ENCODE measurements at regions not wholly inside any gene's neighbourhood (a gene's known extent, or its start where the extent isn't known, plus 50 kb on each side); places are given as distances from the start of the nearest gene placed in this dataset.

DNA sequence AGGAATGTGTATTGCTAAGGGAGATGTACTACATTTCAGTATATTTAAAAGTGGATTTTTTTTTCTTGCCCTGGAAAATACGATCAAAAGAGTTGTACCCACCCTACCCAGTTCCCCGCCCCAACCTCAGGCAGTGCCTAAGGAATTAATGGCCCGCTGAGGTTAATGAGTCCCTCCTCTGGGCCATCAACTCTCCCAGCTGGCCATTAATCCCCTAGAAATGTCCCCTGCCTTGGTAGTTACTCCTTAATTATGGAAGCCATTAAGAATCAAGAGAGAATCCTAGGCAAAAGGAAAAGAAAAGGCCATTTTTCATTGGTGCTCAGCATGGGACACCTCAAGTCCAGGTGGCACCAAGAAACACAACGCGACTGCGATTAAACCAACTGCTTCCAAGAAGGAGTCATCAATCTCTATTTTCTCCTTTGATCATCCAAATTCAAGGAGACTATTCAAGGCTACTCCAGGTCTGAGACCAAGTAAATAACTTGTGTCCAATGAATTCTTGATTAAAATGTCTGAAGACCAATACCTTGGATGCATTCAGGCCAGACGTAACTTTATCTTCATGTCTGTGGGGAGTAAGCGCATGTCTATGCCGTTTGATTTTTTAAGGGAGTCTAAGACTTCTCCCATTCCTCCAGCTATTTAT is 1962.2 kb upstream of the WWC1 start:
- no peak overlapping the region for H3K27ac ChIP-seq
- WGBS, 2 experiments (ENCODE audit: low coverage in 1 of 2, low lambda C conversion rate in 2 of 2, missing lambda C conversion rate in 2 of 2): 47 to 48% methylated on average over 9 of the region's 9 CpGs
- H3K4me3 ChIP-seq: no peak overlapping the region
- no peaks in the 10 kb centered on the region for H3K9me3 ChIP-seq (ENCODE audit: low read depth)
- TF ChIP-seq EZH2phosphoT487 (IDR thresholded peaks at IDR 0.05; ENCODE audit: insufficient read depth, low read depth): no peak
- TF ChIP-seq EZH2 (IDR thresholded peaks at IDR 0.05; ENCODE audit: insufficient read depth, poor library complexity, severe bottlenecking): no peak
- no peak overlapping the region for H3K4me2 ChIP-seq (ENCODE audit: unreplicated experiment)
- no peaks in the 10 kb centered on the region for H3K9me2 ChIP-seq (ENCODE audit: insufficient read depth)
- no peaks in the 10 kb centered on the region for H3K36me3 ChIP-seq (ENCODE audit: low read depth)
- DNase-seq: no peak
- no peak overlapping the region for H2AFZ ChIP-seq
- in situ Hi-C loops (cut with MboI): no loop called here
- no peaks in the 10 kb centered on the region for H3K4me1 ChIP-seq (ENCODE audit: insufficient read depth)
- H3F3A ChIP-seq (ENCODE audit: insufficient read depth): no peaks in the 10 kb centered on the region
- no peaks in the 10 kb centered on the region for H3K27me3 ChIP-seq (replicated peaks; ENCODE audit: insufficient read depth)
- no peaks in the 10 kb centered on the region for H3K79me2 ChIP-seq (ENCODE audit: insufficient read depth)
- no peak overlapping the region for H3K9ac ChIP-seq
- no peaks in the 10 kb centered on the region for H4K20me1 ChIP-seq (ENCODE audit: insufficient read depth)

DNA sequence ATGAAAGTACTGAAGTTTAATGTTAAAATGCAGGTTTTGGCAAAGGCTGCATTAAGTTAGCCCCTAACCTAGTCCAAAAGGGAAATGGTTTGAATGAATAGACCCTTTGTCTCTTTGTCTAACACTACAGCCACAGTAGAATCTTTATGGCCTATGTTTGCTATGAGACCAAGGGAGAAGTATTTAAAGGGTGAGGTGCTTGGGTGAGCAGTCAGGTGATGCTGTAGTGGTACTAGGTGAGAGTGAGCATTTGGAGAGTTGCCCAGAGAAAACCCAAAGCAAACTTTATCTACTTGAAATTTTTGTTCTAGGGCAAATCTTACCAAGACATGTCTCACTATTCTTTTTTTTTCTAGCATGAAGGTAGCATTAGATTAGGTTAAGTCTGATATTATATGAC is 1961.4 kb upstream of the WWC1 start:
- H3K36me3 ChIP-seq (ENCODE audit: low read depth): no peaks in the 10 kb centered on the region
- H3K9me2 ChIP-seq (ENCODE audit: insufficient read depth): no peaks in the 10 kb centered on the region
- TF ChIP-seq EZH2 (IDR thresholded peaks at IDR 0.05; ENCODE audit: insufficient read depth, poor library complexity, severe bottlenecking) (no peak), EZH2phosphoT487 (IDR thresholded peaks at IDR 0.05; ENCODE audit: insufficient read depth, low read depth) (no peak)
- H4K20me1 ChIP-seq (ENCODE audit: insufficient read depth): no peaks in the 10 kb centered on the region
- no peak overlapping the region for H3K9ac ChIP-seq
- no peaks in the 10 kb centered on the region for H3K9me3 ChIP-seq (ENCODE audit: low read depth)
- no peak for DNase-seq
- H3K4me1 ChIP-seq (ENCODE audit: insufficient read depth): no peaks in the 10 kb centered on the region
- no peaks in the 10 kb centered on the region for H3F3A ChIP-seq (ENCODE audit: insufficient read depth)
- no peak overlapping the region for H3K4me3 ChIP-seq
- H3K4me2 ChIP-seq (ENCODE audit: unreplicated experiment): no peak overlapping the region
- in situ Hi-C loops (cut with MboI): no loop called here
- no peak overlapping the region for H2AFZ ChIP-seq
- no peaks in the 10 kb centered on the region for H3K79me2 ChIP-seq (ENCODE audit: insufficient read depth)
- H3K27ac ChIP-seq: no peak overlapping the region
- H3K27me3 ChIP-seq (replicated peaks; ENCODE audit: insufficient read depth): no peaks in the 10 kb centered on the region

- 23 to 32% methylated on average over 4 of the region's 4 CpGs for WGBS, 2 experiments (ENCODE audit: low coverage in 1 of 2, low lambda C conversion rate in 2 of 2, missing lambda C conversion rate in 2 of 2)
Observed at GRCh38 chr5:166331521-166331920, 1959.9 kb upstream of the WWC1 start.

DNA sequence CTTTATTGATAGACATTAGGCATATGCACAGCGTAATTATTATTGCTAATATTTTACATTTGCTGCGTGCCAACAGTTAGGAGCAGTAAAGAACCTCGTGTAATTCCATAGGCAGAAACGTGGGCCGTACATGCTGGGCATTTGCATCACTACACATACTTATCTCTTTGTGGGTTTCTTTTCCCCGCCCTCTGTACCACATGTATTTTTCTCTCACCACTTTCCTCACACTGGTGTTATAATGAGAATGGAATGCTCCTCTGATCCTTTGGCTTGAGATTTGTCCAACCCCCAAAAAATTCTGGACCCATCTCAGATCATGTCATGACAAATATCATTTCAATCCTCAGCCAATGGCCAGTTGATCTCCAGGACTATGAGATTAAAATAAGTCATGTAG is 1952.6 kb upstream of the WWC1 start:
- H3K4me2 ChIP-seq (ENCODE audit: unreplicated experiment): no peak overlapping the region
- H2AFZ ChIP-seq: no peak overlapping the region
- no peak overlapping the region for H3K9ac ChIP-seq
- DNase-seq: no peak
- no peaks in the 10 kb centered on the region for H3K79me2 ChIP-seq (ENCODE audit: insufficient read depth)
- H3F3A ChIP-seq (ENCODE audit: insufficient read depth): no peaks in the 10 kb centered on the region
- H3K36me3 ChIP-seq (ENCODE audit: low read depth): no peaks in the 10 kb centered on the region
- in situ Hi-C loops (cut with MboI): no loop called here
- no peaks in the 10 kb centered on the region for H3K27me3 ChIP-seq (replicated peaks; ENCODE audit: insufficient read depth)
- H3K4me3 ChIP-seq: no peak overlapping the region
- no peak overlapping the region for H3K27ac ChIP-seq
- WGBS, 2 experiments (ENCODE audit: low coverage in 1 of 2, low lambda C conversion rate in 2 of 2, missing lambda C conversion rate in 2 of 2): 16% methylated on average over 6 of the region's 6 CpGs
- H3K9me2 ChIP-seq (ENCODE audit: insufficient read depth): no peaks in the 10 kb centered on the region
- no peaks in the 10 kb centered on the region for H3K9me3 ChIP-seq (ENCODE audit: low read depth)
- H4K20me1 ChIP-seq (ENCODE audit: insufficient read depth): no peaks in the 10 kb centered on the region
- H3K4me1 ChIP-seq (ENCODE audit: insufficient read depth): no peaks in the 10 kb centered on the region
- TF ChIP-seq EZH2phosphoT487 (IDR thresholded peaks at IDR 0.05; ENCODE audit: insufficient read depth, low read depth): no peak
- no peak for TF ChIP-seq EZH2 (IDR thresholded peaks at IDR 0.05; ENCODE audit: insufficient read depth, poor library complexity, severe bottlenecking)

More at GRCh38 chr5:166331521-166331920, 1959.9 kb upstream of the WWC1 start:
- no peaks in the 10 kb centered on the region for H3K9me2 ChIP-seq (ENCODE audit: insufficient read depth)
- H3K9me3 ChIP-seq (ENCODE audit: low read depth): no peaks in the 10 kb centered on the region
- H4K20me1 ChIP-seq (ENCODE audit: insufficient read depth): no peaks in the 10 kb centered on the region
- H2AFZ ChIP-seq: no peak overlapping the region
- in situ Hi-C loops (cut with MboI): no loop called here
- DNase-seq: no peak
- no peaks in the 10 kb centered on the region for H3K79me2 ChIP-seq (ENCODE audit: insufficient read depth)
- no peaks in the 10 kb centered on the region for H3K4me1 ChIP-seq (ENCODE audit: insufficient read depth)
- no peak overlapping the region for H3K27ac ChIP-seq
- no peak overlapping the region for H3K4me3 ChIP-seq
- no peak overlapping the region for H3K9ac ChIP-seq
- TF ChIP-seq EZH2phosphoT487 (IDR thresholded peaks at IDR 0.05; ENCODE audit: insufficient read depth, low read depth): no peak
- TF ChIP-seq EZH2 (IDR thresholded peaks at IDR 0.05; ENCODE audit: insufficient read depth, poor library complexity, severe bottlenecking): no peak
- no peaks in the 10 kb centered on the region for H3K36me3 ChIP-seq (ENCODE audit: low read depth)
- H3F3A ChIP-seq (ENCODE audit: insufficient read depth): no peaks in the 10 kb centered on the region
- no peak overlapping the region for H3K4me2 ChIP-seq (ENCODE audit: unreplicated experiment)
- no peaks in the 10 kb centered on the region for H3K27me3 ChIP-seq (replicated peaks; ENCODE audit: insufficient read depth)

DNA sequence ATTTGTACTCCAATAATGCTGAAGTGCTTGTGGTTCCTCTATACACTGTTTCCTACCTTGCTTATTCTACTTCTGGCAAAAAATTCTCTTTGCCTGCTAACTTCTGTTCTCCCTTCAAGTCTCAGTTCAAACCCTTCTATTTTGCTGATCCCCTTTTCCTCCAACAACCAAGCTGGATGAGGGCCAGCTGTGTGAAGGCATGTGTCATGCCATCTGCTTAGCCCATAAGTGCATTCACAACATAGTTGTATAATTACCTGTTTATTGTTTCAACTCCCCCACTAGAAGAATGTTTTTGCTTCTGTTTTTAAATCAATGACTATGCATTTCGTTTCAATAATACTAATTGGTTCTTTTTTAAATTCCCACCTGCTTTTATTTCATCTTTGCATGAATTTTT is 1951.4 kb upstream of the WWC1 start:
- H3K4me1 ChIP-seq (ENCODE audit: insufficient read depth): no peaks in the 10 kb centered on the region
- H3K9me3 ChIP-seq (ENCODE audit: low read depth): no peaks in the 10 kb centered on the region
- no peak for DNase-seq
- H3F3A ChIP-seq (ENCODE audit: insufficient read depth): no peaks in the 10 kb centered on the region
- no peaks in the 10 kb centered on the region for H3K9me2 ChIP-seq (ENCODE audit: insufficient read depth)
- no peaks in the 10 kb centered on the region for H3K79me2 ChIP-seq (ENCODE audit: insufficient read depth)
- no peaks in the 10 kb centered on the region for H3K36me3 ChIP-seq (ENCODE audit: low read depth)
- H3K4me2 ChIP-seq (ENCODE audit: unreplicated experiment): no peak overlapping the region
- H4K20me1 ChIP-seq (ENCODE audit: insufficient read depth): no peaks in the 10 kb centered on the region
- no peak overlapping the region for H2AFZ ChIP-seq
- H3K9ac ChIP-seq: no peak overlapping the region
- WGBS, 2 experiments (ENCODE audit: low coverage in 1 of 2, low lambda C conversion rate in 2 of 2, missing lambda C conversion rate in 2 of 2): 9 to 10% methylated on average over 1 of the region's 1 CpG
- in situ Hi-C loops (cut with MboI): no loop called here
- no peaks in the 10 kb centered on the region for H3K27me3 ChIP-seq (replicated peaks; ENCODE audit: insufficient read depth)
- TF ChIP-seq EZH2 (IDR thresholded peaks at IDR 0.05; ENCODE audit: insufficient read depth, poor library complexity, severe bottlenecking) (no peak), EZH2phosphoT487 (IDR thresholded peaks at IDR 0.05; ENCODE audit: insufficient read depth, low read depth) (no peak)
- H3K4me3 ChIP-seq: no peak overlapping the region
- H3K27ac ChIP-seq: no peak overlapping the region
